PC-3 (cell line): ENCODE measurements at regions not wholly inside any gene's neighbourhood (a gene's known extent, or its start where the extent isn't known, plus 50 kb on each side); places are given as distances from the start of the nearest gene placed in this dataset.

ENCODE experiments used
- CTCF ChIP-seq: fragments of 300-600 bp; sonication (generic); conservative IDR thresholded peaks from 2 replicates; pipeline ENCODE4 v1.5.1; 2017; ENCODE audit warnings: antibody characterized with exemption, low read depth, mild to moderate bottlenecking, low read length
- EZH2 ChIP-seq: fragments of 300-600 bp; sonication (generic); IDR thresholded peaks from one replicate; pipeline ENCODE4 v1.6.1; 2017; ENCODE audit warnings: antibody characterized with exemption, mild to moderate bottlenecking, low read length; ENCODE audit not compliant: unreplicated experiment
- EZH2phosphoT487 ChIP-seq: fragments of 300-600 bp; sonication (generic); IDR thresholded peaks from 2 replicates; pipeline ENCODE4 v1.6.1; 2018; ENCODE audit warnings: mild to moderate bottlenecking, antibody characterized with exemption, low read length, borderline replicate concordance

- TF ChIP-seq EZH2 (no peak), CTCF (no peak; the same call in 1 of the 2 replicates), EZH2phosphoT487 (no peak)
Observed at GRCh38 chr11:27234043-27234668, 128.9 kb downstream of the CCDC34 start.
